ENCODE measurements at regions not wholly inside any gene's neighbourhood (a gene's known extent, or its start where the extent isn't known, plus 50 kb on each side); places are given as distances from the start of the nearest gene placed in this dataset.
"Not testable (repeated sequence)": the region's sequence is repeated elsewhere in the genome, so short reads cannot be mapped to it uniquely, and the experiment has no call there.

DNA sequence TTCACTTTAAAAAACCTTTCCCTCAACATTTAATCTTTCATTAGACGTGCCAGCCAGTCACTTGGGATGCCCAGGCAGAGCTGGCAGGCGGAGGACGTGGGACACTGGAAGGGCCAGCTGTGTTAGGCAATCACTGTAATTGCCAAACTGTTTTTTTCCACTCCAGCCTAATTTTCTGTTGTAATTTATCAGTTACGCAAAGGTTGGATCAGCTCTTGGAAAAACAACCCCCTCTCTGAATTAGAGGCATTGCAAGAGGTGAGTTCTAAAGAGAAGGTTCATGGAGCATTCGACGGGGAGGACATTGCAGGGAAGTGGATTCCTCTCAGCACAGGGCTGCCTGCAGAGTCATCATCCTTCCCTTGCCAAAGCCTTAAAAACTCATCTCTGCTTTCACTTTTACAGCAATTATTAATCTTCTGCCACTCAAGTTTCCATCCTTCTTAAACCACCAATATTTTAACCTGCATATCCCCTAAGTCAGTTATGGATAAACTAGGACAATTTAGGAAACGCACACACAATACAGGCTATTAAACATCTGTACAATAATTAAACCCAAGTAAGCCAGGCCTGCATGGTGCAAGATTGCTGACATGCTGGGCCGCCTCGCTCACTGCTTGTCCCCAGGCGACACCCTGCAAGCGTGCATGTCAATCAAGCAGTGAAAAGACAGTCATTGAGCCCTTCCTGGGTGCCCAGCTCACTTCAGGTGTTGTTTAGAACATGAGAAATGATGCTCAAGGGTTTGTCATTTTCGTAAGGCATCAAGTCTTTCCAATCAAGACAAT is 272.3 kb upstream of the RNF32 start:
- no peak for DNase-seq (ENCODE audit: low read depth in 2 of 2)
- no peak for TF ChIP-seq CTCF (IDR thresholded peaks at IDR 0.05; ENCODE audit: low read depth, low read length)
- no peak overlapping the region for H3K4me3 ChIP-seq (replicated peaks in 1 of 2; ENCODE audit: low read depth in 2 of 2, low read length in 2 of 2)

DNA sequence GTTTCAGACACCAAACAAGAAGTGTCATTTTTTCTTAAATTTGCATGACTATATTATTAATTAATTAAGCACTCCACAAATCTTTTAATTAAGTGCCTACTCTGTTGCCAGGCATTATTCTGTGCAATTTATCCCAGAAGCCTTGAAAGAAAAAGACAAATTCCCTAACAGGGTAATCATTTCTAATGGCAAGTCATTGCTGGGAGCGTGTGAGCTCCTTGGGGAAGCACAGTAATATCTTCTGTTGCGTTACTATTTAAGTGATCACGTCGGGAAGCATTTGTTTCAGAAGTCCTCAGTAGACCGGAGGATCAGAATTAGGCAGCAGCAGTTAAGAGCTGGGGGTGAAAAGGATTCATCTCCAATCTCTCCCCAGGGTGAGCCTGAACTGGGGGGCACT is 276.8 kb upstream of the RNF32 start:
- no peak for DNase-seq (ENCODE audit: low read depth in 2 of 2)
- no peak for TF ChIP-seq CTCF (IDR thresholded peaks at IDR 0.05; ENCODE audit: low read depth, low read length)
- H3K4me3 ChIP-seq (replicated peaks in 1 of 2; ENCODE audit: low read depth in 2 of 2, low read length in 2 of 2), result no peak overlapping the region

DNA sequence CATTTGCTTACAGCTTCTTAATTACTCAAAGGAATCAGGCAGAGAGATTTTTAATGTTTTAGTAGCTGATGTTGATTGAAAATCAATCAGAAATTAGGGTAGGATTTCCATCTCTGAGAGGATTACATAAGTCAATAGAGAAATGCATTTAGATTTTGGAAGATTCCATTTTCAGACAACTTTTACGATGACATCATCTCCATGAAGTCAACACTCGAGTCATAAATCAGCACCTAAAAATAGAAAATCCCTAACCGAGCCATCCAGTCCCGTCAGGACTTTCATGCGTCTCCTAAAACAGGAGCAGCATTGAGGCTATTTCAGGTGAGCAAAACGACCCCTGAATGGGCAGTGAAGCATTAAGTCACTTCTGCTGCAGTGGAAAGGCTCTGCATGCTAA is 279.7 kb upstream of the RNF32 start:
- H3K4me3 ChIP-seq (replicated peaks in 1 of 2; ENCODE audit: low read depth in 2 of 2, low read length in 2 of 2), result no peak overlapping the region
- no peak for DNase-seq (ENCODE audit: low read depth in 2 of 2)
- no peak for TF ChIP-seq CTCF (IDR thresholded peaks at IDR 0.05; ENCODE audit: low read depth, low read length)

- no peak for TF ChIP-seq CTCF (IDR thresholded peaks at IDR 0.05; ENCODE audit: low read depth, low read length)
- H3K4me3 ChIP-seq (replicated peaks in 1 of 2; ENCODE audit: low read depth in 2 of 2, low read length in 2 of 2), result no peak overlapping the region
- DNase-seq (ENCODE audit: low read depth in 2 of 2), result no peak
Observed at GRCh38 chr7:156356551-156356950, 284.0 kb upstream of the RNF32 start.

GRCh38 chr7:156353352-156353751 is 287.2 kb upstream of the RNF32 start:
- no peak overlapping the region for H3K4me3 ChIP-seq (replicated peaks in 1 of 2; ENCODE audit: low read depth in 2 of 2, low read length in 2 of 2)
- no peak for TF ChIP-seq CTCF (IDR thresholded peaks at IDR 0.05; ENCODE audit: low read depth, low read length)
- no peak for DNase-seq (ENCODE audit: low read depth in 2 of 2)

GRCh38 chr7:156347703-156348248 is 292.8 kb upstream of the RNF32 start:
- not testable (repeated sequence) for H3K4me3 ChIP-seq (replicated peaks in 1 of 2; ENCODE audit: low read depth in 2 of 2, low read length in 2 of 2); DNase-seq (ENCODE audit: low read depth in 2 of 2)

GRCh38 chr7:156347132-156347531 is 293.4 kb upstream of the RNF32 start:
- no peak for DNase-seq (ENCODE audit: low read depth in 2 of 2)
- no peak for TF ChIP-seq CTCF (IDR thresholded peaks at IDR 0.05; ENCODE audit: low read depth, low read length)

More at GRCh38 chr7:156347132-156347531, 293.4 kb upstream of the RNF32 start:
- no peak overlapping the region for H3K4me3 ChIP-seq (replicated peaks in 1 of 2; ENCODE audit: low read depth in 2 of 2, low read length in 2 of 2)
